Kidney glomerular epithelial cell (primary cell): ENCODE measurements at regions not wholly inside any gene's neighbourhood (a gene's known extent, or its start where the extent isn't known, plus 50 kb on each side); places are given as distances from the start of the nearest gene placed in this dataset.

ENCODE experiments used
- DNase-seq: peaks from one replicate; lab custom pipeline; 2025; lab: John Stamatoyannopoulos, UW

DNA sequence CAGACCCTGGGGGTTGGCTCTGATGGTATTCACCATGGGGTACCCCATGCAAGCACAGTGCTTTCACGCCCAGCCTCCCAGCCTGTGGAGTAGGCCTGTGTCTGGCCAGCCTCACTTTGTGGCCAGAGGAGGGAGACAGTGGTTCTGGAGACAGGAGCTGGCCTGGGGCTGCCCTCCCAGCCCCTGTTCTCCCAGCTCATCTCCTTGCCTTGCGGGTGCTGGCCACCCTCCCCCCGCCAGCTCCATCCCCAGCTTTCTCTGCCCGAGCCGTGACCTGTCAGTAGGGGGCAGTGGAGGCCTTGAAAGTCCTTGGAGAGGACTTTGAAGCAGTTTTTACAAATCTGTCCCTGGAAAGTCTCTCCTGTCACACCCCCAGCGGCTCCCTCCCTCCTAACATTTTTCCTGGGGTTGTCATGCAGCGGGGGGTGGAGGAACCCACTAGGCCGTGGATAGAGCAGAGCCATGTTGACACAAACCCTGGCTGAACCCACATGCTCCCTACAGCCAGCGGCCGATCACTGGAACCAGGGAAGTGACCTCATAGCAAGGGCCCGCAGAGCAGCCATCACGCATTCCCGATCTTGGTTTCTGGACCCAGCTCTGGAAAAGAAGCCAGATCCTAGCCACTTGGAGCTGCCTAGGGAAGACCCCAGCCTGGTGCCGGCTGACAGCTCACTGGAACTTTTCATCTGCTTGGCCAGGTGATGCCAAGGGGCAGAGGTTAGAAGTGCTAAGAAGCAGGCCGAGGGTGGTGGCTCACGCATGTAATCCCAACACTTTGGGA is 289.4 kb downstream of the SEC14L1 start:
- peak; percentile 94 for DNase-seq

DNA sequence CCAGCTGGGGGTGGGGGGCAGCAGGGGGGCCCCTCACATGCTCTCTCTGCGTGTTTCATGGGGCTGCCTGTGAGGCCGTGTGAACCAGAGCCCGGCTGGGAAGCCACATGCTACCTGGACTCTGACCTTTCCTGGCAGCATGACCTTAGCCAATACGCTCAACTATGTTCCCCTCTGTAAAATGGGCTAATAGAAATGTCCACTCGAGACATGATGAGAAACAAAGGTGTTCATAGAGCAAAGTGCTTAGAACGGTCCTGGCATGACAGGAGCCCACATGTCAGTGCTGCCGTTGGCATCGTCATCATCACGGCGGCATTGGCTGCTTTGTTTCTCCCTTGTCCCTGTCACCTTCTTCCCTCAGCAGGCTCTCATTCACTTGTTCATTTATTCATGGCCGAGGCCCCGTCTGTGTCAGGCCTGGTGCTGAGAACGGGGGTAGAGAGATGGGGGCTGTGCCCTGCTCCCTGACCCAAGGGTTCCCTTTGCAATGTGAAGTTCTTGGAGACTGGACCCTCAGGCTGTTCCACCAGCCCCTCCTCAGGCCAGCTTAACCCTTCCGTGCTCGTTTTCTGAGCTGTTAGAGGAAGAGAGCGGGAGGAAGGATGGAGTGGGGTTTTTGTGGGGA is 291.4 kb downstream of the SEC14L1 start:
- DNase-seq: no peak

DNA sequence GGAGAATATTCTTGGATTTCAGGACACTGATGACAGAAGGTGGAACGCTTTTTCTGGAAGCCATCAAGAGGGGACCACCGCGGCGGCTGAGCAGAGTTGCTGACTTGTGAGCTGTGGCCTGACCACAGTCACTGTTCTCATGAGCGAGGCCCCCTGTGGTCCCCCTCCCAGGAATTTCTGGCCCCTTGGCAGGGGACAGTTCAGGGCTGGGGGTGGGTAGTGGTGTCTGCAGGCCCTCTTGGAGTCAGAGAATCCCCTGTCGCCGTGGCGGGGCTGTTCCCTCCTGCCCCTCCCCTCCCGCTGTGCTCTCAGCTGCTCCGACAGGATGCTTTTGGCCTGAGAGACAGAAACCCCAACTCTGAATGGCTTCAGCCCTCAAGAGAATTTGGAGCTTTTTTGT is 292.0 kb downstream of the SEC14L1 start:
- no peak for DNase-seq

DNA sequence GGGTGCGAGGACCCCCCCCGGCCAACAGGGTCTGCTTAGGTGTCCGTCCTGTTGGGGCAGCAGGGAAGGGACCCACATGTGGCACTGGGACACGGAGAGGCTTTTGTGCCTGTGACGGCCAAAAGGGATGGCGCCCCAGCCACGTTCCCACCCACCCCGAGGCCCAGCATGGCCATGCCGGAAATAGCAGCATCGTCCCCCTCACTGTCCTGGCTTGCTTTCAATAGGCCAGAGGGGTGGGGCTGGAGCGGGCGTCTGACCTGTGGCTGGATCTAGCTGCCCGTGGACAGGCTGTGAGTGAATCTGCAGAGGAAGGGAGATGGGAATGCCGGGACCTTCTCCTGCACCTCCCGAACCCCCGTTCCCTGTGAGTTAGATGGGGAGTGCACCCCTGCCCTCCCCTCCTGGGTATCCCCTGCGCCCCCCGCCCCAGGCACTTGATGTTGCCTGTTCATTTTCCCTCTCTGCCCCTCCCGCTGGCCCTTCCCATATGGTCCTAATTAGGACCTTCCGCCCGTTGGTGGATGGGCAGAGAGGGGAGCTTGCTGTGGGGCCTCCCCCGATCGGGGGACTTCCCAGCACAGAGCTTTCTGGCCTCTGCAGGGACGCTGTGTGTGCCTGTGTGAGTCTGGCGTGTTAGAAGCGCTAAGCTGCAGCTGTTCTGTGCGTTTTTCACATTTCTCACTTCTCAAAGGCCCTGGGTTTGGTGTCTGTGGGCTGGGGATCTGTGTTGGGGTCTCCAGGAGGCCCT is 292.8 kb downstream of the SEC14L1 start:
- peak; percentile 5 for DNase-seq

DNA sequence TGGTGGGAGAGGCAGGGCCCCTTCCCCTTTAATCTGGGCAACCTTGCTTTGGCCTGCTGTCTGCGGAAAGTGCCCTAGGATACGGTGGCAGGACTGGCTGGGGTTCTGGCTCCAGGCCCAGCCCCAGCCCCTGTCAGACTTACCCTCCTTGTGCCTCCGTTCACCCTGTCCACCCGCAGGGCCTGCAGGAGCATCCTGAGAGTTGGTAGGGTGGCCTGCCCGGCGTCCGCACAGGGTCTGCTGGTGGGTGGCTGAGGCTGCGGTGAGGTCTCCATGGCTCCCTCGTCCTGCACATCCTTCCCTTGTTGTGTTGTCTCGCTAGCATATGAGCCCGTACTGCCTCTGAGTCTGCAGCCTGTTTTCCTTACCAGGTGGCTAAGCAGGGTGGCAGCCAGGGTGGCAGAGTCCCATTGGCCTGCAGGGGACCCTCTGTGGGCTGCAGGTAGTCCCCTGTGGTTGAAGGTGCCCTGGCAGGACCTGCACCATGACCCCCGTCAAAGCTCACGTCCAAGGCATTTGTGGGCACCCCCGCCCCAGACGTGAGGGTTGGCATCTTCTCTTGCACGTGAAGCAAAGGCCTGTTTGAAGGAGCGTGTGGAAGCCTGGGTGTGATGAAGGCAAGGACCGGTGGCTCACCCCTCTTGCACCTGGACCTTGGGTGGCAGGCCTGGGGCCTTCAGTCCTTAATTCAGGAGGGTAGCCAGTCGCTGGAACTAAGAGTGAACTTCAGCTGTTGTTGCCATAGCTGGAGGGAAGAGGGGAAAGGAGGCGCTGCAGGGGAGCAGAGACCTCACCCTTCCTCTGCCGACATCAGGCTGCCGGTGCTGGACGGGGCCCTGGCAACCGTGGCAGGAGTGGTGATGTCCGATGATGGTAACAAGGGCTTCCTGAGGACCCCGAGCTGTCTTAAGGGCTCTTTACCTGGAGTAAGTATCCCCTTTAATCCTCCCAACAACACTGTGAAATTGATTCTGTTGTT is 293.7 kb downstream of the SEC14L1 start:
- no peak for DNase-seq

DNA sequence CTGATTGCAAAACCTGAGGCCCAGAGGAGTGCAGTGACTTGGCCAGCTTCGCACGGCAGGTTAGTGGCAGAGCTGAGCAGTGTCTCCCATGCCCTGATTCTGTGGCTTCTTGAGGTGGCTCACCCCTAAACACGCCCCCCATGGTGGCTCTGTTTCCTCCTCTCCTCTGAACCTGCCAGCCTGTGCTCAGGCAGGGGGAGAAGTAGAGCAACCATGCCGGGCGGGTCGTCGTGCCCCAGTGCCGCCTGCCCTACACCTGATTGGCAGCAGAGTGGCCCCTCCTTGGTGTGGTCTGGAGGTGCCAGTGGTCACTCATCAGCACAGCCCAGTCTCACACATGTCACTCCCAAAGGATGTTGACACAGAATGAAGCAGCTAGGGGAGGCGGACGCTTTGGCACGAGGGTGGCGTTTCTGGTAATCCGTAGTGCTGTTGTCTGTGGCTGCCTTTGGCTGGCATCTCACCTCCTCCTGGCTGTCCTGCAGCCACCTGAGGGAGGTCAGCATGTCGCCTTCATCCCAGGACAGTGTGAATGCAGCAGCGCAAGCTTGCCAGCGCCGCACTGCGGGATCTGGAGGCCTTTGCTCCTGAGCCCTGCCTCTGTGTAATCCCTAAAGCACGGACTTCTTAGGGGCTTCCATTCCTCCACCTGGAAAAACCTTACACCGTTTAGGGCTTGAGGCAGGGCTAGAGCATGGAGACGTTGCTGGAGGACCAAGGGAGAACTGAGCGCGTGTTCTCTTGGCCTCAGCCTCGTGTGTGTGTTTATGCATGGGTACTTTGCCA is 294.7 kb downstream of the SEC14L1 start:
- no peak for DNase-seq

DNA sequence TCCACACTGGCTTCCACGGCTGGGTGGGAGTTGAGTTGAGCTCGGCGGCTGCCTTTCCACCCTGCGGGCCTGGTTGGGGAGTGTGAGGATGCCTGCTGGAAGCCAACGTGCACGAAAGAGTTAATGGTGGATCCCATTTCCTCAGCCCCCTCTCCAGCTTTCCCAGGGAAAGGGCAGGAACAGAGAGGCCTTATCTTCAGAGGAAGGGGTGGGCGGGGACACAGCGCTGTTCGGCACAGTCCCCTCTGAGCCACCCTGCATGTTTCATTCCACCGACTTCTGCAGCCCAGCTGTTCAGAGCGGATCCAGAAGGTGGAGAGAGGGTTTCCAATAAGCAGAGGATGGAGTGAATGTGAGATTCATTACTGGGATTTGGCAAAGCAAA is 295.3 kb downstream of the SEC14L1 start:
- no peak for DNase-seq

DNA sequence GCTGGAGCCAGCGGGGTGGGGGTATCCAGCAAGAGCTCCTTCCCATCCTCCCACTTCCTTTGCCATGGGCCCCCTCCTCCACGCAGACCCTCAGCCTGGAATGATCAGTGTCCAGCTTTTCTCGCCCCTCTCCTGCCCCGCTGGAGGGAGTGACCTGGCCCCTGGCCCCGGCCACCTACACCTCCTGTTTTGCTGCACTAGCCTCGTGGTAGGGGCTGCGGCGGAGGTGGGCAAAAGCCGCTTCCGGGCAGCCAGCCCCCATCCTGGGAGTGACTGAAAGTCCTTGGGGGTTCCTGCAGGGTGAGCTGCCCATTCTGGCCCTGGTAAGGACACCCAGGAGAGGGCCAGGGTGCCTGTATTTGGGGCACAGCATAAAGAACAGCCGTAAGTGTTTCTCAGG is 295.7 kb downstream of the SEC14L1 start:
- DNase-seq: no peak

DNA sequence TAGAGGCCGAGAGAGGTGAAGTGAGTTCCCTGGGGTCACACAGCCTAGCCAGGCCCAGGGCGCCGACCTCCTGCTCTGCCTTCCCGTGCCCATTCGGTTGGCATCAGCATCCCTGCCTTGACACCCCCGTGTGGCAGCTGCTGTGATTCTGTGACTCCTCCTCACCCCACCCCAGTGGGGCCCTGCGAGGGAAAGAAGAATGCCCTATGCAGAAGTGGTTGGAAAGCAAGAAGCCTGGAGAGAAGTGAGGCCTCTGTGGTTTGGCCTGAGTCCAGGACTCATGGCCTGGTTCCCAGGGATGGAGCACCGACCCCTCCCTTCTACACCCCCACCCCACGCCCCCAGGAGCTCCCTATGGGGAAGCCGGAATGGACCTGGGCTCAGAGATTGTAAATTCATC is 296.2 kb downstream of the SEC14L1 start:
- peak; percentile 12 for DNase-seq

DNA sequence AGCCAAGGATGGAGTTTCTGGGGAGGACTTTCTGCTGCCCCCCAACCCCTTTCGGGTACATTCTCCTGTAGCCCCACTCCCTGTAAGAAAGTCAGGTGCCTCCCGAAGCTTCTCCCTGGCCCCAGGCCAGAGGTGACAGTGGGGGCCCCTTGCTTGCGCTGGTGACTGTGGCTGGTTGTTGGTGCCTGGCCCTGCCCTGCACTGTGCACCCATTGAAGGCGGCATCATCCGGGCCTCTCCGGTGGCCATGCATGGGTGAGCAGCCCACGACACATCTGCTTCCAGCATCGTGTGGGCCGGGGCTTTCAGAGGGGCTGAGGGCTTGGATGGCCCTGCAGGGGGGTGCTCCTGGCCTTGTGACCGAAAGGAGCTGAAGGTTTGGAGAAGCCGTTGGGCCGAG is 297.0 kb downstream of the SEC14L1 start:
- no peak for DNase-seq

DNA sequence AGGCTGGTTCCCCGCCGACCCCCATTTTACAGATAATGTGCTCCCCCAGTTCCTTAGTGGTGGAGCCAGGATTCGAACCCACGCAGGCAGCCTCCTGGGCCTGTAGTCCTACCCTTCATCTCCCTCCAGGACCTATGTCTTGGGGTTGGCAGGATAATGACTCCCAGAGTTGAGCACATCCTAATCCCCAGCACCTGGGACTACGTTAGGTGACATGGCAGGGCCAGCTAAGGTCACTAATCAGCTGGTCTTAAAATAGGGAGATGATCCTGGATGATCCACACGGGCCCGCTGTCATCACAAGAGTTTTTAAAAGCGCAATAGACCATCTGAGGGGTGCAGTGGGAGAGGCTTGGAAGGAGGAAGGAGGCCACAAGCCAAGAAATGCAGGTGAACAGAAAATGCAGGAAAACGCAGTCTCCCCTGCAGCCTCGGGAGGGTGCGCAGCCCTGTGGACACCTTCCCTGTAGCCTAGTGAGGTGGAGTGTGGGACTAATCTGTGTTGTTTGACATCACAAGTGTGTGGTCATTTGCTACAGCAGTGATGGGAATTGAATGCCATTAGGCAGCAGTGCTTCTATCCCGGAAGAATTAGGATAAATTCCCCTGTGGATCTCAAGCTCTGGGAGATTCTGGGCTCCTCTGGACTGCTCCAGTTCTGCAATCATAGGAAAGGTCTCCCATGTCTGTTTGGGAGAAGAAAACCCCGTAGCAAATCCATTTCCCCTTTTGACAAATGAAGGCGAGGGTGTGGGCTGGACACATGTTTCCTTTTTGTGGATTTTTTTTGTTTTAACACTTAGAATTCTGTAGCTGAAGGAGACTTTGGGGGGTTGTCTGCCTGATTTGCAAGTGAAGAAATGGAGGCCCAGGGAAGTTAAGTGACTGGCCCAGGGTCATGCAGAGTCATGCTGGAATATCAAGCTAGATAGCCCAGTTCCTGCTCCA is 297.7 kb downstream of the SEC14L1 start:
- DNase-seq: no peak

DNA sequence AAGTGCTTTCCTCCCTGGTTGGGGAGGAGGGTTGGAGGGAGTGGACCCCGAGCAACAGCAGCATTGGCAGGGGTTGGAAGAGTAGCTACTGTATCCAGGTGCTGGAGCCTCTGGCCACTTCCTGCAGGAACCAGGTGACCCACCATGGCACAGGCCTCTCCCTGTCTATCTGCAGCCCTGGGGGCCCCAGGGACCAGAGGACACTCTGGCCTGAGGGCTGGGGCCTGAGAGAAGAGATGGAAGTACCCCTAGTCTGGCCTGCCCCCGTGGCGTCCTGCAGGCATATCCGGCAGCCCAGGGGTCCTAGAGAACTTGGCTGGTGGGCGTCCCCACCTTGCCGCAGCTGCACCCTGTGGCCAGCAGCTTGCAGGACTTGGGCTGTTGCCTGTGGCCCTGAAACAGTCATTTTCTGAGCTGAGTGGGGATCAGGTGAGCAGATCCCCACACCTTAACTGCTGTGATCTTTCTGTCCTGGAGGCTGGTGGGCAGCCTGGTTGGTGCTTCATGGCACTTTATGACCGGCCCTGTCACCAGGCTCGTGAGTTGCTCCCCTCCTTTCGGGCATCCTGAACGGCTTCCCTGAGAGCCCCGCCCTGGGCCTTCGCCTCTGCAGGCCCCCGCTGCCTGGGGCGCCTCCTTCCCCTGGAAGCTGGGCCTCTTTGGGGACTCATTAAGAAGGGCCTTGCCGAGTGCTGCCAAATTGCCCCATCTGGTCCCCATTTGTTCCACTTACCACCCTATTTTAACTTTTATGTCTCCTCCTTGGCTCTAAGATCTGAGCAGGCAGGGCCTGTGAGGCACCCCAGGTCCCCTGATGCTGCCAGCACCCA is 298.6 kb downstream of the SEC14L1 start:
- DNase-seq: no peak

DNA sequence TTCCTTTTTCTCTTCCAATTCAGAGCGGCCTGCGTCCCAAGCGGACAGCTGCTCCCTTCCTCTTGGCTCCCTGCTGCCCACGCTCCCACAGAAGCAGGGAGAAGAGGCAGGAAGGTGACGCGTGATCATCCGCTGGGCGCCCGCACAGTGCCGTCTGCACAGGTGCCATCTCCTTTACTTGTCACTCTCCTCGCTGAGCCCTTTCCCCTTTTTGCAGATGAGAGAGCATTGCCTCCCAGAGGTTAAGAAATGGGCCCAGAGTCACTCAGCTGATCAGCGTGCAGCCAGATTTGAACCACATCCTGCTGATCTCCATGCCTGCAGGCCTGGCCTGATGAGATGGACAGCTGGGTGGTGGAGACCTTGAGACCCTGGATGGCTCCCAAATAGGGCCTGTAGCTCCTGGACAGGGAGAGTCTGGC is 299.8 kb downstream of the SEC14L1 start:
- DNase-seq: no peak

DNA sequence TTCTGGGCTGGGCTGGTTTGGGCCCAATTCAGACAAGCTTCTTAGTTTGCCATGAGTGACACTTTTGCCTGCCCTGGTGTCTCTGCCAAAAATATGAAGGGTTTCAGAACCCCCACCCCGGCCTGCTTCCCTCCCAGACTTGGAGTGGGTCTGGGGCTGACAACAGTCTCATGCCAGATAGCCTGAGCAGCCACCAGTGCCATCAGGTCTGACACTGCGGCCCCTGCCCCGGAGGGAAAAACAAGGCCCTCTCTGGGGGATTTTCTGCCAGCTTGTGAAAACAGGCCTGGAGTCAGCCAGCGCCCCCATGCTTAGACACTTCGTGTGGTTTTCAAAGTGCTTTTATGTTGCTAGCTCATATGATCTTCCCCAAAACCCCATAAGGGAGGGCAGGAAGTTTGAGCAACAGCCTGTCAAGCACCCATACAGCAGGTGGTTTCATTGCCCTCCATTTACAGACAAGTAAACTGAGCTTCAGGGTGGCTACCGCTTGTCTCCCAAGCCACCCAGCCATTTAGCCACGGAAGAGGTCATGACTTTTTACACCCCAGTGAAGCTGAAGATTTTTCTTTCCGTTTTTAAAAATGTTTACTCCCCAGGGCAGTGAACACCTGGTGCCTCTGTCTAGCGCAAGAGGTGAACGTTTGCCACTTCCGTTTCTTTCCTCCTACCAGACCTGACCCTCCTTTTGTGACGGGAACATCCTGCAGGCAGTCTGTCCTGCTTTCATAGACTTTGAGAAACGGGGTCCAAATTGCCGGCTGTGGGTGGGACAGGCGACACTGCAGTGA is 300.6 kb downstream of the SEC14L1 start:
- no peak for DNase-seq

DNA sequence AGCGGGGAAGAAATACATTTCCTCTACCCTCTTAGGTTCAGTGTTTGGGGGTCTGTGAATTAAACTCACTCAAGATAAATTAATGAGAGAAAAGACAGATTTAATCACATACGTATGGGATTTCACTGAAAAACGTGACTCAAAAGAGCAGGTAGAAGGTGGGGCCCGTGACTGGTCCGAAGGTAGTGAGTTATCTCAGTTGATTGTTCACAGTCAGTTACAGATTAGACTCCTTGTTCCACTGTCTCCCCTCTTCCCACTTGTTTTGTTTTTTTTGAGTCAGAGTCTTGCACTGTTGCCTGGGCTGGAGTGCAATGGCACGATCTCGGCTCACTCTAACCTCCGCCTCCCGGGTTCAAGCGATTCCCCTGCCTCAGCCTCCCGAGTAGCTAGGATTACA is 301.2 kb downstream of the SEC14L1 start:
- no peak for DNase-seq

DNA sequence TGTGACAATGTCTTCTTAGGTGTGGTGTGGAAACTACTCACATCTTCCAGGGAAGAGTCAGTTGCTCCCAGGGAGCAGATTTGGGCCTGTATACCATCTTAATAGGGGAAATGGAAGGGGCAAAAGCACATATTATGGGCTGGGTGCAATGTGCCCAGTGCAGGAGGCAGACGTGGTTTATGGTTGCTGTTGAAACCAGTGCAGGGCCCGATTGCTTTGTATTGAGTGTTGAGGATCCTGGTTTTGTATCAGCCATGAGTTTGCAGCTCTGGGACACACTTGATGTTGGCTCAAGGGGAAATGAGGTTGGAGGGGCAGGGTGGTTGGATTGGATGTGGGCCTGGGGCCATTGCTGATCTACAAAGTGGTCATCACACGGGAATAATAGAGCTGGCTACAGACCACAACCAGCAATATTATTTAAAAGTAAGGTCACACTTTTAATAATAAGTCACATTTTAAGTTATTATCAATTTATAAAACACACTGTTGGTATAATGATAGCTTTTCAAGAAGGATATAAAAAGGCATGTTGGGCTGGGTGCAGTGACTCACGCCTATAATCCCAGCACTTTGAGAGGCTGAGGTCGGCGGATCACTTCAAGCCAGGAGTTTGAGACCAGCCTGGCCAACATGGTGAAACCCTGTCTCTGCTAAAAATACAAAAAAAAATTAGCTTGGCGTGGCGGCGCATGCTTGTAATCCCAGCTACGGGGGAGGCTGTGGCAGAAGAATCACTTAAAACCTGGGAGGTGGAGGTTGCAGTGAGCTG is 302.4 kb downstream of the SEC14L1 start:
- no peak for DNase-seq

DNA sequence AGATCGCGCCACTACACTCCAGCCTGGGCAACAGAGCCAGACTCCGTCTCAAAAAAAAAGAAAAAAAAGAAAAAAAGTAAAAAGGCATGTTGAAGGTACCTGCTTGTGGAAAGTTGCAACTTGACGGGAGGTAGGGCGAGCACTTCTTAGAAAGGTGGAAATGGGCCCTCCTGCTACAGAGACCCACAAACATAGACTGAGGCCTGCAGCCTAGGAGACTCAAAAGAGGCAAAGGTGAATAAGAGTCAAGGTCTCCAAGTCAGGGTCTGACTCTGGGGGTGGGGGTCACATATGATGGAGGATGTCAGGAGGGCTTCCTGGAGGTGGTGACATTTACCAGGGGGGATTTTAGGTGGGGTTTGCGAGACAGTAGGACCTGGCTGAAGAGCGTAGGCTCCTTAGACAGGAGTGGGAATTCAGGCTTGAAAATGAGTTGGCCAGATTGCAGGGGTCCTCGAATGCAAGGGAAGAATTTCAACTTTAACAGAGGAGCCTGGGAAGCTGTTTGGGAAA is 303.0 kb downstream of the SEC14L1 start:
- DNase-seq: no peak
